Inflammatory macrophage (primary cell): ENCODE measurements at regions not wholly inside any gene's neighbourhood (a gene's known extent, or its start where the extent isn't known, plus 50 kb on each side); places are given as distances from the start of the nearest gene placed in this dataset.
"Not testable (repeated sequence)": the region's sequence is repeated elsewhere in the genome, so short reads cannot be mapped to it uniquely, and the experiment has no call there.

Experiments used
- DNase-seq, 2 donors: peaks; one replicate each; pipeline ENCODE4 v3.0.0-alpha.2; 2020 to 2022

DNA sequence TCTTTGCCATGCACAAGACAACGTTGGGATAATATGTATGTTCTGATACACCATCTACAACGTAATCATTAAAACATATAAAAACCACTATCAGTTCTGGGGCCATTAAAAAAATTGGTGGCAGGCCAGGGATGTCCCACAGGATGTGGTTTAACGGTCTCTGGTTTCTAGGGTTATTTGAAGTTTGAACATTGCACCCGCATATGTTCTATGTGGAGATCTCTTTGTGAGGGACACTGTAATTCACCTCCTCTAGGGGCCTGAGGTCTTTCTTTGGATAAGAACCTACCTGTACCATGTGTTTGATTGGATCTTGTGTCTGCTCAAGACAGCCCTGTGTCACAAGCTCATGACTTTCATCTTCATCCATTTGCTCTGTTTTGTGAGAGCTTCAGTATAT is 73.2 kb downstream of the GGTLC2 start:
- DNase-seq: no peak

DNA sequence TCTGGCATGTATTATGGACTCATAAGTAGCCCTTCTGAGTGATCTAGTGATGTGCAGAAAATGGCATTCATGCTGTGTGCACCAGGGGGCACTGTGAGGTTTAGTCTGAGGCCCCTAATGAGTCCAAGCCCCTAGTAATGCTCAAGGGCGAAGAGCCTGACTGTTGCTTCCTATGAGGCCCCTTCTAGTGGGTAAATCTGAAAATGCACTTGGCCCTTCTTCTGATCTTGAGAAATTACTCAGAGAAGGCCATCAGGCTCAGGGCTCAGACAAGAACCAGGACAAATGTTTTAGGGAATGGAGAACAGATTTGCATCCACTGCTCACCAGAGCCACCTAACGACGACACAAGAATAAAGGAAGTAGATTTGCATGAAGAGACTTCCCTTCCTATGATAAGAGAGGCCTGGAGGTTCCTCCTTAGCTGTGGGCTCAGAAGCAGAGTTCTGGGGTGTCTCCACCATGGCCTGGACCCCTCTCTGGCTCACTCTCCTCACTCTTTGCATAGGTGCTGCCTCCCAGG is 75.8 kb downstream of the GGTLC2 start:
- DNase-seq: peak; percentile 82 to 83

DNA sequence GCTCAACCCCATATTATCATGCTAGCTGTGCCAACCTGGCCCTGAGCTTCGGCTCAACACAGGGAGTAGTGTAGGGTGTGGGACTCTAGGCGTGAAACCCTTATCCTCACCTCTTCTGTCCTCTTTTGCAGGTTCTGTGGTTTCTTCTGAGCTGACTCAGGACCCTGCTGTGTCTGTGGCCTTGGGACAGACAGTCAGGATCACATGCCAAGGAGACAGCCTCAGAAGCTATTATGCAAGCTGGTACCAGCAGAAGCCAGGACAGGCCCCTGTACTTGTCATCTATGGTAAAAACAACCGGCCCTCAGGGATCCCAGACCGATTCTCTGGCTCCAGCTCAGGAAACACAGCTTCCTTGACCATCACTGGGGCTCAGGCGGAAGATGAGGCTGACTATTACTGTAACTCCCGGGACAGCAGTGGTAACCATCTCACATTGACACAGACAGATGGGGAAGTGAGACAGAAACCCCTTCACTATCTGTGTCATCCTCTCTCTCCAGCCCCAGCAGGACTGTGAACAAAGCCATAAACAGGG is 76.4 kb downstream of the GGTLC2 start:
- DNase-seq: peak; percentile 83 to 93

DNA sequence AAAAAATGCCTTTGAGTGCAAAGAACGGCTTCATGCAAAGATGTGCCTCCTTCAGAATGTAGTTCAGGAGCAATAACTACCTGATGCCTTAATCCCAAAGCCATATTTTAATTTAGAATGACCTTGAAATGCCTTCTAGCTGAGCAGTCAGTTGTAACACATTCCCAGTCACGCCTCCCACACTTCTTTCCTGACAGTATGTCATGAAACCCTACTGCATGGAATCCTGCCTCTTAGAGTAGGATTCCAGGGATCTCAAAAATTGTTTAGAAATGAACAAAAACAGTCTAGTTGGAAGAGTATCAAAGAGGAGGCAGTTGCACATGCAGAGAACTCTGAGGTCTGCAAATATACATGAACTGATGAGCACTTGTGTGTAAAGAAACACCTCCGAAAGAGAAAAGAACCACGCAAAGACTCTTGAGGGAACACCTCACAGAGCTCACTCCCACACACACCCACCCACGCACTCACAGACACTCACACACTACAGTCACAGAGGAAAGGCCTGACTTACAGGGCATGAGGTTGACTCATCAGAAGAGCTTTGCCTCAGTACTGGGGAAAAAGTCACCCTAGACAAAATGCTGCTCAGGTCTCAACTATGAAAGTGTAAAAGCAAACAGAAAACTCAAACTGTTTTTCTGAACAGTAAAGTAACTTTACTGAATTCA is 77.4 kb downstream of the GGTLC2 start:
- peak; percentile 91 to 99 for DNase-seq

DNA sequence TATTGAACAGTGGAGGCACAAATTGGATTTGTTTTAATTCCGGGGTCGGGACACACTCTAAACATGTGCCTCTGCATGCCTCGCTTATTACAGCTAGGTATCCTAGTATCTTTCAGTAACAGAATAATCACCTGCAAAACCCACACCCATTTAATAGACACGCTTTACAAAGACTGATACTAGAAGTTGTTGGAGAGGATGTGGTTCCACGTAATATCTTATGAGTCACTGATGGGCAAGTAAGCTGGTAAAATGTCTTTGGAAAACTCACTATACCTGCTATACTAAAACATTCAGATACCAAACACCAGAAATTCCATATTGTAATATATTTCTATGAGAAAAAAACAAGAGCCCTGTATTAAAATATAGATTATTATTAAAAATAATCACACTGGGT is 84.0 kb downstream of the GGTLC2 start:
- DNase-seq: no peak

DNA sequence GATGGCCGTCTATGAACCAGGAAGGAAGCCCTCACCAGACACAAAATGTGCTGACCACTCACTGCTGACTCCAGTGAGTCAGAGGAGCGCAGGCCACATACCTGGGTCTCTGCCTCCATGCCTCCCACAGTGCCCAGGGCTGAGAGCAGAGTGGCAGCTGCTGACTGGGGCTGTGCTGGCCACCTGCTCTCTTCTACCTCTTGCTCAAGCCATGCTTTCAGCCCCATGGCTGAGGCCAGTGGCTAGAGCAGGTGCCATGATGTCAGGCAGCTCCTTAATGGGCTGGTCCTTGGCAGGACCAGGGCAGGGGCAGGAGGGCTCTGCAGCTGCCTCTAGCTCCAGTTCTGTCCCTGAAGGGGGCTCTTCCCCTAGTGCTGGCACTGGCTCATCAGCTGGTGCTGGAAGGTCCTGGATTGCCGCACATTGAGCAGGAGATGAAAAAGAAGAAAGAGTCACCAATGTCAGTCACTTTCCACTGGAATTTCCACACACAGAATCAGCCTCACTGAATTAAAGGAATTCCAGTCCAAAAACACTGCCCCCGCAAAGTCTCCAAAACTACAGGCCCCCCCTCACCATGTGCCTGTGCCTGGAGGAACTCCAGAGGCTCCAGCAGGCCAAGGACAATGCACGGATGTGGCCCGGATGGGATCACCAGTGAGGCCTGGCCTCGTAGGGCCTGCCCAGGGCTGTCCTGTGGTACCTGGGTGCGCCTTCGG is 86.4 kb downstream of the GGTLC2 start:
- DNase-seq: peak; percentile 16 to 34

DNA sequence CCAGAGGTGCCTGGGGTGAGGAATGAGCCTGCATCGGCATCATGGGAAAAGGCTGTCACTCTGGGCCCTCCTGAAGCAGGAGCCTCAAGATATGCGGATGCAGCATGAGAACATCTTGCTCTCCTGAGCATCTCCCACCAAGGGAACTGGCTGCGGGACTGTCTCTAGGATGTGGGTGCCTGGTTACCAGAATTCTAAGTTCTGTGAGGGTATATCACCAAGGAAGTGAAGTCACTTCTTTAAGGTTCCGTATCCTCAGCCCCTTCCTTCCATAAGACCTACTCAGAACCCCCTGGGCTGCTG is 86.9 kb downstream of the GGTLC2 start:
- DNase-seq: no peak

DNA sequence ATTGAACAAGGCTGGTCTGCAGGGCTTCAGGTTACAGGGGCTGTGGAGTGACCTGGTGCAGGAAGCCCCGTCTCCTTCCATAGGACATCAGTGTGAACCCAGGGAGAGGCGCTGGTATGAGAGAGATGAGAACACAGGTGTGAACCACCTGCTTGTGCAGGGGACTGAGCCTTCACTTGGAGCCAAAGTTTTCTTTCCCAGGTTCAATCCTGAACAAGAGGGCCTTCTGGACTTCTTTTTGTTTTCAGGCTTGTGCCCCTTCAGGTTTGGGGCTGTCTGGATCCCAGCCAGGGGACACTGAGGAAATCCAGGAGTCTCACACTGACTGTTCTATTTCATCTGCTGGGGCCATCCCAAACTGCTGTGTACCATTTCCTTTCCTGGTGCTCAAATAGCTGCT is 88.6 kb downstream of the GGTLC2 start:
- DNase-seq: not testable (repeated sequence)

DNA sequence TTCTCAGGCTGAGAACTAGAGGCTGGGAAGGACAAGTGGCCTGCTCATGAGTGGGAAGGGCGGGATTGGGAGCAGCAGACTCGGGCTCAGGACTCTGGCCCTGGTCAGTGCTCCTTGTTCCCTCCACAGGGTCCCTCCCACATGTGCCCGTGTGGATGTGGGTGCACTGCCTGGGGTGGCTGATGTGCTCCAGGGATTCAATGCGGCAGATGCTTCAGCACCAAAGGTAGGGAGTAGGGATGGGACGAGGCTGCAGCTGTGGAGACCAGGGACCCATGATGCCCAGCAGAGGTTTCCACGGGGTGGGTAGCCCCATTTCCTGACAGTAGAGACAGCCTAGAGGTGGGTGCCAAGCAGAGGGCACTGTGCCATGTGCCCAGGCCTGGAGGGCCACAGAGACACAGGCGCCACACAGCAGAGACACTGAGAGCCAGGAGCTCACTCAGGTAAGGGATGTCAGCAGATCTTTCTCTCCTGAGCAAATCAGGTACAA is 89.5 kb downstream of the GGTLC2 start:
- DNase-seq: no peak

DNA sequence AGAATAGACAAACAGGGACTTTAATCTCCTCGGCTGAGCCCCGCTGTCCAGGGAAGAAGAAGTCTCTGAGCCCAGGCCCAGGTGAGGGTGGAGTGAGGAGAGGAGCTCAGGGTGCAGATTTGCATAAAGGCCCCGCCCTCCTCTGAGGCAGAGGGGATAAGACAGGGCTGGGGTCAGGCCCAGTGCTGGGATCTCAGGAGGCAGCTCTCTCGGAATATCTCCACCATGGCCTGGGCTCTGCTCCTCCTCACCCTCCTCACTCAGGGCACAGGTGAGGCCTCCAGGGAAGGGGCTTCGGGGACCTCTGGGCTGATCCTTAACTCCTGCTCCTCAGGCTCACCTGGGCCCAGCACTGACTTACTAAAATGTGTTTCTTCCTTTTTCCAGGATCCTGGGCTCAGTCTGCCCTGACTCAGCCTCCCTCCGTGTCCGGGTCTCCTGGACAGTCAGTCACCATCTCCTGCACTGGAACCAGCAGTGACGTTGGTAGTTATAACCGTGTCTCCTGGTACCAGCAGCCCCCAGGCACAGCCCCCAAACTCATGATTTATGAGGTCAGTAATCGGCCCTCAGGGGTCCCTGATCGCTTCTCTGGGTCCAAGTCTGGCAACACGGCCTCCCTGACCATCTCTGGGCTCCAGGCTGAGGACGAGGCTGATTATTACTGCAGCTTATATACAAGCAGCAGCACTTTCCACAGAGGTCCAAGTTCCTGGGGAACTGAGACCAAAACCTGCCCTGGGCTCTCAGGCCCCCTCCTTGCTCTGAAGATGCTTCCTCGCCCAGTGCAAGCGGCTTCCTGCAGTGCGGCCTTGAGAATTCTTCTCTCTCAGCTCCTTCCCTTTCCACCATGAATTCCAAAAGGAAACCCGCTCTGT is 90.2 kb downstream of the GGTLC2 start:
- DNase-seq: not testable (repeated sequence)

DNA sequence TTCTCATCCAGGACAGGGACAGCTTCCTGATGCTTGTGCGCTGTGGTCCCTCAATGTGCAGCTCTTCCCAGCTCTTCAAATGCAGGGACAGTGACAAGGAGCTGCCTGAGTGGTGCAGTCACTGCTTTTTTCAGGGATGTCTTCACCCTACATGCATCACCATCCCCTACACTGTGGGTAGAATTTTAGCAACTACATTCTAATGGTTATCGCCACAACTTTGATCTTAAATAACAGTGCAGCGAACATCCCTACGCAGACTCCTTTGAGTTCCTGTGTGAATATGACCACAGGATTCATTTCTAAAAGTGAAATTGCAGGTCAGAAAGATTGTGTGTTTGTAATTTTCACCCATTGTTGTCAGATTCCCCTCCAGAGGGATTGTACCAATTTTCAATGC is 90.9 kb downstream of the GGTLC2 start:
- DNase-seq: not testable (repeated sequence)

DNA sequence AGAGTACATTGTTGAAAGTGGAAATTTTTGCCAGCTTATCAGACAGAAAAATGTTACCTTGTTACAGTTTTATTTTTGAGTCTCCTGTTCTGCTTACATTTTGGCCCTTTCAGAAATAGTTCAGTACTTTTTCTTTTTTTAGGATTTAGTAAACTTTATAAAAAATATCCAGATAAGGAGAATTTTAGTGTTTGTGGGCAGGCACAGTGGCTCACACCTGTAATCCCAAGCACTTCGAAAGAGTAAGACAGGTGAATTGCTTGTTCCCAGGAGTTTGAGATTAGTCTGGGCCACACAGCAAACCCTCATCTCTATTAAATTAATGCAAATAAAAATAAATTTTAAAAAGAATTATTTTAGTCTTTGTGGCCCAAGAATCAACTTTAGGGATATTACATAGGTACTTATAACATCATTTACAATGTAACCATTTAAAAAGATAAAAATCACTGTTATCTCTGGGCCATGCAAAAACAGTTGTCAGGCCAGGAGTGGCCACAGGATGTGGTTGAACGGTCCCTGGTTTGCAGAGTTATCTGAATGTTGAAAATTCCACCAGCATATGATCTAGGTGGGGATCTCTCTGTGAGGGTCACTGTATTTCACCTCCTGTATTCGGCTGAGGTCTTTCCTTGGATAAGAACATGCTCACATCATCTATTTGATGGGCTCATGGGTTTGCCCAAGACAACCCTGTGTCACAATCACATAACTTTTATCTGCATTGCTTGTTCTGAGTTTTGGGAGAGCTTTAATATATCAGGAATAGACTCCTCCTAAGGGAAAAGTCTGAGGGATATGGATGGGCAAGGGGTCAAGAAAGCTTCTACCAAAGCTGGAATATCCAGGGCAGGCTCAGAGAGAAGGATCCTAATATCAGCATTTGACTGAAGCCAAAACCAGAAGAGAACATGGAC is 91.5 kb downstream of the GGTLC2 start:
- no peak for DNase-seq

DNA sequence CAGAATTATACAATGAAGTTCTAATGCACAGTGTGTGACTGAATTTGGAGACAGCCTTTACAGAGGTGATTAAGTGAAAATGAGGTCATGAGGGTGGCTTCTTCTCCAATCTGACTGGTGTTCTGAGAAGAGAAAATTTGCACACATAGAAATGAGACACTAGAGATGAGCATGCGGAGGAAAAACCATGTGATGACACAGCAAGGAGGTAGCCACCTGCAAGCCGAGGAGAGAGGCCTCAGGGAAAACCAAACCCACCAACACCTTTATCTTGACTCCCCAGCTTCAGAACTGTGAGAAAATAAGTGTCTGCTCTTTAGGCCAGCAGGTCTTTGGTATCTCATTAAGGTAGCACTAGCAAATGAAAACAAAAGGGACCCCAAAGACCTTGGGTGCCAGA is 93.2 kb downstream of the GGTLC2 start:
- DNase-seq: no peak

DNA sequence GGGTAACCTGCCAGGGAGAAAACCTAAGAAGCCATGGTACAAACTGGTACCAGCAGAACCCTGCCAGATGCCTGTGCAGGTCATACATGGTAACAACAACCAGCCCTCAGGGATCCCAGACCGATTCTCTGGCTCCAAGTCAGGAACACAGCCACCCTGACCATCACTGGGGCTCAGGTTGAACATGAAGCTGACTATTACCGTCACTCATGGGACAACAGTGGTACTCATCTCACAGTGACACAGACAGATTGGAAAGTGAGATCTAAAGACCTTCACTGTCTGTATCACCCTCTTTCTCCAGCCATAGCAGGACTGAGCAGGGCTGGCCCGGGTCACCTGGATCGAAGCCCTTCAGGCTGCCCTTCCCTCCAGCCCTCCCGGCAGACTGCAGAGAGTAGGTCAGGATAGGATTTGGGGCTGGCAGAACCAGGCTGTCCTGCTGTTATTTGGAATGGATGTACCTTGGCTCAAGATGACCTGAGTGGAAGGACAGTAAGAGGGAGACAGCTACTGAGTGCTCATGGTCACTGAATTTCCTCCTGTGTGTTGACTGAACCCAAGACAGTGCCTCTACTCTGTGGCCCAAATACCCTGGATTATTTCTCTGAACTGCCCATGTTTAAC is 94.7 kb downstream of the GGTLC2 start:
- no peak for DNase-seq

DNA sequence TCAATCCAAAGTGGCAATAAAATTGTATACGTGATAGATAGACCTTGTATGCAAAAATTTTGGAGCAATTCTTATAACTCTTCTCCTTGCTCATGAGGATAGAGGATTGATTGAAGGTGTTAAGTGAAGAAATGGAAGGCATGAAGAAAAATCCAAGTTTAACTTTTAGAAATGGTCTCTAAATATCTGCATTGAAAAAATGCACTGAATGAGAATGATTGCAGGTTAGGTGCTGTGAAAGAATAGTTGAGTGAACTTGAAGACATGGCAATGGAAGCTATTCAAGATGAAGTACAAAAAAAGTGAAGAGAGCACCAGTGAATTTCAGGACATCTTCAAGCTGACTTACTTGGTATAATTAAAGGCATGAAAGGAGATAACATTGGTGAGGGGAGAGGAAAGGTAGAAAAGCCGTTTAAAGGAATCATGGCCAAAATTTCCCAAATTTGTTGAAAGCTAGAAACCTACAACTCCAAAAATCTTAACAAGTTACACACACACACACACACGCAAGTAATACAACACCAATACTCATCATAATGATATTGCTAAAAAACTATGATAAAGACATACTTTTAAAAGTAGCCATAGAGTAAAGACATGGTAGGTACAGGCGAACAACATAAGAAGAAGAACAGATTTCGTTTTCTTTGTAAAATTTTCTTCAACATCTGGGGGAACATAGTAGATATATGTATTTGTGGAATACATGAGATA is 96.3 kb downstream of the GGTLC2 start:
- DNase-seq: no peak

DNA sequence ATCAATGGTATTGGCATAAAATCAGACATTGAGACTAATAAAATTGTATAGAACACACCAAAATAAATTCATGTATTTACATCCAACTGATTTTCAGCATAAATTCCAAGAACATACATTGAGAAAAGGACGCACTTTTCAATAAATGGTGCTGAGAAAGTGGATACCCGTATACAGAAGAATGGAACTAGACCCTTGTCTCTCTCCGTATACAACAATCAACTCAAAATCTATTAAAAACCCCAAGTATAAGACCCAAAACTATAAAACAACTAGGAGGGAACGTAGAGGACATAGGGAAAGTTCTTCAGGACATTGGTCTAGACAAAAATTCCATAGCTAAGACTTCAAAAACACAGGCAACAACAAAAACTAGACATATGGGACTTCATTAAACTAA is 97.4 kb downstream of the GGTLC2 start:
- no peak for DNase-seq

DNA sequence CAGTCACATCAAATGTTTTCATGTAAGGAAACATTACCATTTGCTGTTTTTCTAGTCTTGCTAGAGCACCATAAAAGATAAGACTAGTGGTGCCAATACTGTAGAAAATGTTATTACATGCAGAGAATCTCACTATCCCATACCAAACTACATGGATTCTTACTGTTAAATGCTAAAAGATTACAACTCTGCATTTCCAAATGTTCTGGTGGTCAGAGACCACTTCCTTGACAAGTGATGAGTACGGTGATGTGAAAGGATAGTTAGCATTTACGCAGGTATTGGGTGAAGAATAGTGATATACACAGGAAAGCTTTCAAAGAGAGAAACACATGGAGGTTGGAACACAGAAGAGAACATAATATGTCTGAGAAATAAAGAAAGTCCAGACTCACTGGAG is 98.2 kb downstream of the GGTLC2 start:
- DNase-seq: no peak

DNA sequence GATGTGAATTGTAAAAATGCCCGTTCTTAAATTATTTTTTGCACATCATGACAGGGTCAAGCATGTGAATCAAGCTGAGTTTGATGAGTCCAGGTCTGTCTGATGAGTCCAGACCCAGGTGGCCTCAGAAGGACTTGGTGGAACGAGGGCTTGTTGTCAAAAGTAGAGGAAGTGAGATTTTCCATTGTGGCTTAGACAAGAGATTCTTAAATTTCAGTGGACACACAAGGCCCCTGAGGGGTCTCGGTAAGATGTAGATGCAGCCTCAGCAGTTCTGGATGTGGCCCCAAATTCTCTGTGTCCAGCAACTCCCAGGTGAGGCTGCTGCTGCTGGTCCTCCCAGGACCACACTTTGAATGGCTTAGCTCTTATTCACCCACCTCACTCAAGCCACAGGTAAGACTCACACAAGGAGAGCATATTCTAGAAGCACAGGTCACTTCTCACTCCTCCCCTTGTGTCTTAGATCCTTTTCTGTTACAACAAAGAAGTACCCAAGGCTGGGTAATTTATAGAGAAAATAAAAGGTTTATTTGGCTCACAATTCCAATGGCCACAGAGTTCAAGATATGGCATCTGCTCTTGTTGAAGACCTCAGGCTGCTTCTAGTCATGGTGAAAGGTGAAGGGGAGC is 98.8 kb downstream of the GGTLC2 start:
- no peak for DNase-seq

DNA sequence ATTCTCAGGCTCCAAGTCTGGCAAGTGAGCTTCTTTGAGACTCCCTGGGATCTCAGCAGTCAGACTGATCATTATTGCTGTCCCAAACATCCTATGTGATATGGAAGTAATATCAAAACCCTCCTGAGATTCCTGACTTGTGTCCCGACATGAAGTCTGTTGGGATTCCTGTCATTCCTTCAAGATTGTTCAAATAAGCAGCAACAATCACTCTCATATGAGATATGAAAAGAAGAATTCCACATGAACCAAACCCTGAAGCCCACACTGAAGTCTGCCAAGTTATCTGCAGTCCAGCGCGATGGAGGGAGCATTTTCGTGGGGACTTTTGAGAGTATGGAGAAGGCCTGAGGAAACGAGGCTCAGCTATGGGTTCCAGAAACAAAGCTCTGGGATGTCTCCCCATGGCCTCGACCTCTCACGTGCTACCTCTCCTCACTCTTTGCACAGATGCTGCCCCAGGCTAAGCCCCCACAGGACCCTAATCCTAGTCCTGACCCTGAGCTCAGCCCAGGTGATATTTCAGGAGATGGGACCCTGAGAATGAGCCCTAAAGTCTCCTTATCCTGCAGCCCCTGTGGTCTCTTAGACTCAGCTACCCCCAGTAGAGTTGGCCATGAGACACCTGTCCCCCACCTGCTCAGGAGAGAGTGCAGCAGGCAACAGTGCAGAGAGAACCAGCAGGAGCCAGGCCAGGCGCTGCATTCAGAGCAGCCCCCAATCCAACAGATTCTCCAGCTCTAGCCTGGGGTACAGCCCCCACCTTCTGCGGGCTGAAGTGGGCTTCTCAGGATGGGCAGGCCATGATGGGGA is 100.2 kb downstream of the GGTLC2 start:
- no peak for DNase-seq
